Vagina (tissue), 2 donors: ENCODE measurements at regions not wholly inside any gene's neighbourhood (a gene's known extent, or its start where the extent isn't known, plus 50 kb on each side); places are given as distances from the start of the nearest gene placed in this dataset.
"Not testable (repeated sequence)": the region's sequence is repeated elsewhere in the genome, so short reads cannot be mapped to it uniquely, and the experiment has no call there.

Source experiments
- DNase-seq, 2 donors: peaks; one replicate each; pipeline ENCODE4 v3.0.0-alpha.2; 2017; ENCODE audit errors: extremely low spot score in 2 of 2
- H3K27ac ChIP-seq: fragments of 200-600 bp; sonication (generic); one replicate; pipeline ENCODE4 v1.5.1; 2019
- H3K27me3 ChIP-seq: fragments of 200-600 bp; sonication (generic); one replicate; pipeline ENCODE4 v1.5.1; 2019
- H3K36me3 ChIP-seq, 2 donors: fragments of 200-600 bp; sonication (generic); one replicate each; pipeline ENCODE4 v1.5.1; 2017 to 2019
- H3K4me1 ChIP-seq: fragments of 200-600 bp; sonication (generic); one replicate; pipeline ENCODE4 v1.5.1; 2019
- H3K4me3 ChIP-seq, 2 donors: fragments of 200-600 bp; sonication (generic); 1 replicate in 1 of 2; 2 replicates in 1 of 2; pipeline ENCODE4 v1.5.1; 2016 to 2019
- H3K9me3 ChIP-seq: fragments of 200-600 bp; sonication (generic); one replicate; pipeline ENCODE4 v1.5.1; 2019
- POLR2AphosphoS5 ChIP-seq, 2 donors: sonication (generic); formaldehyde crosslinking; IDR thresholded peaks; one replicate each; pipeline ENCODE4 v1.9.0; 2017; ENCODE audit warnings: antibody characterized with exemption in 2 of 2, mild to moderate bottlenecking in 2 of 2, low read depth in 1 of 2; ENCODE audit not compliant: insufficient read depth in 1 of 2
- intact Hi-C: fragments of 100-400 bp; cut with DNase I; formaldehyde crosslinking; loops from one replicate; pipeline ENCODE4 v1.15.1; 2023

DNA sequence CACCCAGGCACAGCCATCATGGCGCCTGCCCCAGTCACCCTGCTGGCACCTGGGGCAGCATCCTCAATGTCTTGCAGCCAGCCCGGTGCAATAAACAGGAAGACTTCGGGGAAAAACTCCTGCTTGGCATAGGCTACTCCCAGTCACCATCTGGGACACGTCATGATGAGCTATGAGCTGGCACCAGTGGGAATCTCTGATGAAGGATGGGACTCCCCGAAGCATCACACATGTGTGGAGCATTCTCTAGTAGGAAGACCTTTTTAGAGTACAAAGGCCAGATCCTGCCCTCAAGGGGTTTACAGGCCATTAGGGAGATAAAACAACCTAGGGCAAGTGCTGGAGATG is 208.0 kb upstream of the IRF2BP2 start:
- peak in 1 of 2 donors; percentile 2 for TF ChIP-seq POLR2AphosphoS5 (IDR thresholded peaks at IDR 0.05; ENCODE audit: insufficient read depth in 1 of 2, low read depth in 1 of 2)
- peak overlapping the region; percentile 34 for H3K27ac ChIP-seq
- intact Hi-C loops, H3K9me3 ChIP-seq, DNase-seq, H3K4me3 ChIP-seq, H3K4me1 ChIP-seq, H3K36me3 ChIP-seq, H3K27me3 ChIP-seq: not testable (repeated sequence)

DNA sequence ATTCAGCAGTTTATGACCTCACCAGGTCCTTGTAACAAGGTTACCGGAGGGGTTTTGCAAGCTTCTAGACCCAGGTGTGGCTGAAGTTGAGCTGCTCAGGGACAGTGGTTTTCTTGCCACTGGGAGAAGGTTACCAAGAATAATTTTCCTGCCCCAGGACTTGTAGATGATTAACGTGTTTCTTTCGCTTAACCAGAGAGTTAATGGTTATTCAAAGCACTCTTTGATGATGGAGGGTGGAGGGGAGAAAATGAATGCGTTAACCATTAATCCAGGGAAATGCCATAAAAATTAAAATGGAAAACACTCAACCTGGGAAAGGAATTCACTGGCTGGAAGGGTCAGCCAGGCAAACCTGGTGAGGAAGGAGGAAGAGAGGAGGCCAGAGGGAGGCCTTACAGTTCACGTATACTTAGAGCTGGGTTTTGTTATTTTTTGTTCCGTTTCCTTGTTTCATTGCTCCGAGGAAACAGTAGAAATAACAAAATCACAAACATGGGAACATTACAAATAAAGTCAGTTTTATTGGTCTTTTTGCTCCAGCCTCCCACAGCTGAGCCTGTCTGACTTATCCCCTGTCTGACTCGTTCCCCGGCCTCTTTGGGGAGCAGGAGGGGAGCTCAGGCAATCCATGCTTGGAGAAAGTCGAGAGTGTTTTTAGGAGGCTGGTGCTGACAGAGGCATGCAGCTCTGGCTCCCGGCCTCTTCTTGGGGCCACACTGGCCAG is 207.5 kb upstream of the IRF2BP2 start:
- peak overlapping the region; percentile 34 for H3K27ac ChIP-seq
- H3K4me3 ChIP-seq, DNase-seq, H3K27me3 ChIP-seq, H3K4me1 ChIP-seq, H3K9me3 ChIP-seq, intact Hi-C loops, H3K36me3 ChIP-seq: not testable (repeated sequence)
- peak in 1 of 2 donors; percentile 40 for TF ChIP-seq POLR2AphosphoS5 (IDR thresholded peaks at IDR 0.05; ENCODE audit: insufficient read depth in 1 of 2, low read depth in 1 of 2)

DNA sequence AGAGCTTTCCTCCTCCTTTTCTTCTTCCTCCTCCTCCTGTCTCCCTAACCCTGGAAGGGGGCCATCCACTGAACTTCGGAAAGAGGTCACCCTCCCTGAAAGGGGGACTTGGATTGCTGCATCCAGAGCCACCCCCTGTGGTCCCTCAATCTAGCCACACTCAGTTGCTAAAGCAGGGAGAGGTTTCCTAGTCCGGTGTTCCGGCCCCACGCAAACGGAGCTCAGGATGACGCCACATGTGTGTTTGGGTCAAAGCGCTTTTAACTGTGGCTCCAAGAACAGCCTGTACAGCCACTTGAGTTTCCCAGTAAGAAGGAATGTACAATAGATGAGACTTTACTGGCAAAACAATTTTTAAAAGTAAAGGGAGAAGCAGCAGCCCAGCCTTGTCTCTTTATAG is 206.9 kb upstream of the IRF2BP2 start:
- H3K4me3 ChIP-seq, H3K27me3 ChIP-seq, H3K36me3 ChIP-seq, H3K9me3 ChIP-seq, DNase-seq, intact Hi-C loops, H3K4me1 ChIP-seq: not testable (repeated sequence)
- H3K27ac ChIP-seq, result peak overlapping the region; percentile 44

DNA sequence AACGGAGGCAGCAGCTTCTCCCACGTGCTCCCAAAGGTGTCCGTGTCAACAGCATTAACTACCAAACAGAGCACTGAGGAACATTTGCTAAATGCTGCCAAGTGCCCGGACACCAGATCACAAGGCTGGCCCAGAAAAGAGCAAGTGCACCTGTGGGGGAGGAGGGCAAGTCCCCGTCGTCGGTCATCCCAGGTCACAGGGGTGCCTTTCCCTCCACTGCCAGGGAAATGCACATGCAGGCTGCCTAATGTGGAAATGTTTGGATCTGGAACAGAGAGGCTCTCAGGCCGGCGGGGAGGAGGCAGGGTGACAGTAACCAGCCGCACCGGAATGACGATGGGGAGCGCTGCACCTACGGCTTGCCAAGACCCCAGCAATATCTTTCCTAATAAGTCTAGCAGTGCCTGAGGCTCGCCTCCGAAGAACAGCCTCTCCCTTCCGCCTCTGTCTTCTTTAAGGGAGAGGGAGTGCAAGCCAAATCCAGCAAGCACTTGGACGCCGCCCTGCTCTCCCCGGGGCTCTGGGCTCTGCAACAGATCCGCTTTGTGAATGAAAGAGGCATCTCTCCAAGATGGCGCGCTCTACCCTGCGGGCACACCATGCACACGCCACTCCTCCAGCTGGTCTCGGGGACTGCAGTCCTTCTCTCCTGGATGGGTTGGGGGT is 206.3 kb upstream of the IRF2BP2 start:
- H3K27me3 ChIP-seq, intact Hi-C loops, H3K4me3 ChIP-seq, DNase-seq, H3K36me3 ChIP-seq, H3K4me1 ChIP-seq, H3K9me3 ChIP-seq: not testable (repeated sequence)
- H3K27ac ChIP-seq, result peak overlapping the region; percentile 44
- peak in 1 of 2 donors; percentile 36 for TF ChIP-seq POLR2AphosphoS5 (IDR thresholded peaks at IDR 0.05; ENCODE audit: insufficient read depth in 1 of 2, low read depth in 1 of 2)

DNA sequence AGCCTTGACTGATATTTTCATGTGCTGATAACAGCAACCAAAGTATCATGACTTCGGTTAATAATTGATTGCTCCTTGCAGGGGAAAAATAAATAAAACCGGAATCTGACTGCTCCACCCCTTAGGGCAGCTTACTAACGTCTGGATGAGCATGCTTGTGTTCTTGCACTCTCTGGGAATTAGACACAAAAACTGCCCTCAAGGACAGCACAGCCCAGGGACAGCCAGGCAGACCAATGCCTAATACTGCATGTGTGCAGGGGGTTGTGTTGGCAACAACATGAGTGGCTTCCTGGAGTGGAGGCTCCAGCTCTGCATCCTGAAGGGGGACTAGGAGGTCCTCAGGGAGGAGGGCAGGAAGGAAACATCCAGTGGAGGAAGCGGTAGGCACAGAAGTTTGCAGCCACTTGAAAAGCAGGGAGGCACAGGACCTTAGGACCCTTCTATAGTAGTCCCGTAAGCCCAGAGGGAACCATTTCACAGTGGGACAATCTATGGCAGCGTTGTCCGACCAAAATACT is 205.4 kb upstream of the IRF2BP2 start:
- H3K9me3 ChIP-seq, H3K36me3 ChIP-seq, DNase-seq, intact Hi-C loops, H3K27ac ChIP-seq, H3K4me1 ChIP-seq, H3K27me3 ChIP-seq, H3K4me3 ChIP-seq: not testable (repeated sequence)

DNA sequence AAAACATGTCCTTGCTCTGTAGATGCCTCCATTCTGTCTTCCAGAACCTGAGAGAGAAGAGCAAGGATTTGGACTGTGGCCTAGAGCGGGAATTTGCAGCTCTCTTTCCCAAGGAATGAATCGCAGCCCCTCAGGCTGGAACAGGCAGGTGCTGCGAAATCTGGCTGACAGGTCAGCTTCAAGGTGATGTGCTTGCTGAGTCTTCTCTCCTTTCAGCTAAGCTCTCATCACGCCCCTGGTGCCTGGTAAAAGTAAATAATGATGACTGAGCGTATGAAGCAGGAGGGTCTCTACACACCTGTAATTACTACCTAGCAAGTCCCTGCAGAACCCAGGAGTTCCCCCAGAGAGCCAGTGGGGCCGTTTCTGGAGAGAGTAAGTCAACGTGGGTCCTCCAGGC is 204.3 kb upstream of the IRF2BP2 start:
- intact Hi-C loops, H3K4me3 ChIP-seq, H3K36me3 ChIP-seq, H3K9me3 ChIP-seq, H3K27me3 ChIP-seq, H3K27ac ChIP-seq, DNase-seq: not testable (repeated sequence)
- H3K4me1 ChIP-seq, result peaks cover 13% of the 10 kb centered on the region

DNA sequence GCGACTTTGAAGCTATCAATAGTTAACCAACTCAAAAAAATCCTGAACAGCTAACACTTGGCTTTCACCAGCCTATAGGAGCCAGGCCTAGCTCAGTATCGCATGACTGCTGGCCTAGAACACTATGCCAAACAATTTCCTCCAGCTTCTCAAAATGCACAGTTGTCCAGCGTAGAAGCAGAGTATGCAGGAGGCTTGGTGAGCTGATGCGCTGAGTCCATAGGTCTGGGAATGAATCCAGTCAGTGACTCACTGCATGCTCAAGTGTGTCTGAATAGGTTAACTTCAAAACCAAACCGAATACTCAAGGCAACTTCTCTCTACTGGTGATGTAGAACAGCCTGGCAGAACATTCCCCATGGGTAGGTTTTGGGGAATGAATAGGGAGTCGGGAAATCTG is 201.8 kb upstream of the IRF2BP2 start:
- H3K36me3 ChIP-seq, intact Hi-C loops, H3K27ac ChIP-seq, H3K4me3 ChIP-seq, DNase-seq, H3K4me1 ChIP-seq, H3K27me3 ChIP-seq, H3K9me3 ChIP-seq: not testable (repeated sequence)

DNA sequence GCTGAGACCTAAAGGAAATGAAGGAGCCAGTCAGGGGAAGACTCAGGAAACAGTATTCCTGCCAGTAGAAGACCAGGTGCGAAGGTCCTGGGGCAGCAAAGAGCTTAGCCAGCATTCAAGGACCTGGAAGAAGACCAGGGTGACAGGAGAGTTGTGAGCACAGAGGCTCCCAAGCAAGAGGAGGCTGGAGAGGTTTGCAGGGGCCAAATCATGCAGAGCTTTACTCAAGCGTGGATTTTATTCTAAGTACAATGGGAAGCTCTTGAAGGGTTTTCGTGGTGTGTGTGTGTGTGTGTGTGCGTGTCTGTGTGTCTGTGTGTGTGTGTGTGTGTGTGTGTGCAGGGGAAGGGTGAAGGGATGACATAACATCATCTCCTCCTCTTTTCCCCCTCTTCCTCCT is 200.7 kb upstream of the IRF2BP2 start:
- H3K27me3 ChIP-seq, H3K27ac ChIP-seq, H3K9me3 ChIP-seq, intact Hi-C loops, H3K36me3 ChIP-seq, H3K4me1 ChIP-seq, DNase-seq, H3K4me3 ChIP-seq: not testable (repeated sequence)

DNA sequence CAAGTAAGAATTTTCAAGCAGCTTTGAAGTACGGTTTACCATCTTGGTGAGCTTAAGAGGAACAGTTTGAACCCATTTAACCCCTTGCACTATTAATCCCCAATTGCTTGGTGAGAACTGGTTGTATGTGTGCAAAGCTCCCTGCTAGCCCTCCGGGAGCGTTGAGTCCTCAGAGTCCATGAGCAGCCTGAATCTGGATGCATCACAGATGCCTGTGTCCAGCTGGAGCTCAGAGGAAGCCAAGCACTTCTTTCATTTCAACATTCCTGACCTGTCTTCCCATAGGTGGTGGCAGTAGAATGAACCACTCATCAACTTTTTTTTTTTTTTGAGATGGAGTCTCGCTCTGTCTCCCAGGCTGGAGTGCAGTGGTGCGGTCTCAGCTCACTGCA is 199.9 kb upstream of the IRF2BP2 start:
- intact Hi-C loops, result loop anchor here (5.0 kb wide), 1 partner anchor 92 kb away; no protein-coding TSS in a partner anchor

DNA sequence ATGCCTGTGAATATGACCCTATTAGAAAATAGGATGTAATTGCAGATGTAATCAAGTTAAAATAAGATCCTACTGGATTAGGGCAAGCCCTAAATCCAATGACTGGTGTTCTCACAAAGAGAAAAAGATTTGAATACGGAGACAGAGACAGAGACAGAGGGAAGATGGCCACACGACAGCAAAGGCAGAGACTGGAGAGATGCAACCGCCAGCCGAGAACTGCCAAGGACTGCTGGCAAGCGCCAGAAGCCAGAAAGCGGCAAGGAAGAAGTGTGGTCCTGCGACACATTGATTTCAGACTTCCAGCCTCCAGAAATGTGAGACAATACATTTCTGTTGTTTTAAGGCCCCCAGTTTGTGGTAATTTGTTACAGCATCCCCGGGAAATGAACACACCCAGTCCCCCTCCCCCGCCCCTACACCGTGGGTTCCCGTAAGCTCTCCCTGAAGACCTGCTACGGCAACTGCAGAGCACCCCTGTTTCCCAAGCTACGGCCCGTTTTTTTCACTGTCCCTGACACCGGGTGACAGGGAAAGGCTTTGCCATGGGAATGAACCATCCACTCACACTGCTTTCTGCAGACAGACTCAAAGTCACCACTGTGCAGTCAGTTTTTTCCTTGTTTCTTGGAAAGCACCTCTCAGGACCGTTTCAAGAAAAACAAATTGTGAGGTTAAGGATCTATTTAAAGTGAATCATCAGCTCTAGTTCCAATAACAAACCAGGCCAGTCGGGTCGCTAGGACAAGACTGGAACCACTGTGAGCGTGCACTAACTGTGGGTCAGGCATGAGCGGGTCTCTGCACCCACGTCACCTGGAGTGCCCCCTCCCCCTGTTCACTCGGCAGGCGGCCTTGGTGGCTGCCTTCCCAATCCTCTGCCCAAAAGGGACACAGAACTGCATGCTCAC is 199.2 kb upstream of the IRF2BP2 start:
- H3K4me1 ChIP-seq, H3K4me3 ChIP-seq, H3K9me3 ChIP-seq, H3K36me3 ChIP-seq, H3K27me3 ChIP-seq, DNase-seq, H3K27ac ChIP-seq: not testable (repeated sequence)
- intact Hi-C loops, result loop anchor here (5.0 kb wide), 1 partner anchor 93 kb away; no protein-coding TSS in a partner anchor

More for the DNA sequence above, 199.9 kb upstream of the IRF2BP2 start:
- not testable (repeated sequence) for H3K9me3 ChIP-seq, H3K4me1 ChIP-seq, H3K27ac ChIP-seq, H3K36me3 ChIP-seq, DNase-seq, H3K4me3 ChIP-seq, H3K27me3 ChIP-seq

DNA sequence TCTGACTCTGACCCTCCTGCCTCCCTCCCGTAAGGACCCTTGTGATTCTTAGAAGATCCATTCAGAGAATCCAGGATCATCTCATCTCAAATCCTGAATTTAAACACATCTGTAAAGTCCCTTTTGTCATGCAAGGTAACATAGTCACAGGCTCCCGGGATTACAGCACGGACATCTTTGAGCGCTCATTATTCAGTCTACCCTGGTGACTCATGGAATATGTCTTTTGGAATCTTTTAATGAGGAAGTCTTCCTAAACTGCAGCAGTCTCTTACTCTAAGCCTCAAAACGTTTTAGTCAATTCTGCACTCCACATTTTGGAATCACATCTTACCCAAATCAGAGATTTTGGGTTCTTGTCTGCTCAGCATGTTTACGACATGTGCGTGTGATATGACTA is 198.5 kb upstream of the IRF2BP2 start:
- DNase-seq, H3K27me3 ChIP-seq, H3K36me3 ChIP-seq, H3K27ac ChIP-seq, H3K4me1 ChIP-seq, H3K9me3 ChIP-seq, H3K4me3 ChIP-seq: not testable (repeated sequence)
- intact Hi-C loops, result loop anchor here (5.0 kb wide), 1 partner anchor 94 kb away; no protein-coding TSS in a partner anchor

DNA sequence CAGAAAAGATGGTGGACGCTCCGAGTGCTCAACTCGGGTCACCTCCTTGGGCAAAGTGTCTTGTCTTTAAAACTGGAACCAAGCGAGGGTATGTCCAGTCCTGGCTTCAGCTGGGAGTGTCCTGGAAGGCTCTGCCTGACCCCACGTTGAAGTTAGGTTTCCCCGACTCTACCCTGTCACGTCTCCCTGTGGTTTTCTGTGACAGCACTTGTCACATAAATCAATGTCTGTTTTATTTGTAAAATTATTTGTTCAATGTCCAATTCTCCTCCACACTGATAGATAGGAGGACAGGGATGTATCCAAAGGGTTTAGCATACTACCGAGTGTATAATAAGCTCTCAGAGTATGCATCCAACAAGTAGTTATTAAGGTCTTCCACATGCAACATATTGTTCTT is 197.7 kb upstream of the IRF2BP2 start:
- H3K9me3 ChIP-seq, H3K27me3 ChIP-seq, H3K36me3 ChIP-seq, H3K27ac ChIP-seq, H3K4me1 ChIP-seq, H3K4me3 ChIP-seq, DNase-seq: not testable (repeated sequence)
- intact Hi-C loops, result loop anchor here (5.0 kb wide), 1 partner anchor 95 kb away; no protein-coding TSS in a partner anchor
